Natural killer cell (primary cell): ENCODE measurements at regions not wholly inside any gene's neighbourhood (a gene's known extent, or its start where the extent isn't known, plus 50 kb on each side); places are given as distances from the start of the nearest gene placed in this dataset.

Source experiments
- ATAC-seq, 3 donors: fragments of 150-1000 bp in 2 of 3; fragments of 200-7000 bp in 1 of 3; cut with Tn5 transposase; 1 replicate in 1 of 3; 2 replicates in 2 of 3; pipeline ENCODE4 v1.10.0; 2021; ENCODE audit warnings: mild to moderate bottlenecking in 2 of 3, moderate library complexity in 2 of 3
- DNase-seq, 2 donors: peaks; one replicate each; pipeline versions ENCODE4 v3.0.0 to v3.0.0-alpha.2; 2013 to 2021; ENCODE audit warnings: mixed read lengths in 1 of 2
- H3K27ac ChIP-seq: one replicate; pipeline ENCODE4 v1.5.1; 2013; ENCODE audit warnings: mild to moderate bottlenecking, low read length
- H3K27me3 ChIP-seq: one replicate; pipeline ENCODE4 v1.6.1; 2013; ENCODE audit warnings: low read length; ENCODE audit not compliant: control insufficient read depth, insufficient read depth
- H3K36me3 ChIP-seq: one replicate; pipeline ENCODE4 v1.6.1; 2013; ENCODE audit warnings: low read length; ENCODE audit not compliant: control insufficient read depth, insufficient read depth
- H3K4me1 ChIP-seq: one replicate; pipeline ENCODE4 v1.6.1; 2013; ENCODE audit warnings: low read length; ENCODE audit not compliant: control insufficient read depth, insufficient read depth
- H3K4me3 ChIP-seq: one replicate; pipeline ENCODE4 v1.5.1; 2013; ENCODE audit warnings: low read length
- H3K9me3 ChIP-seq: one replicate; pipeline ENCODE4 v1.6.1; 2013; ENCODE audit warnings: low read length; ENCODE audit not compliant: control insufficient read depth, insufficient read depth
- H3K27ac Mint-ChIP-seq, 2 donors: one replicate each; pipeline ENCODE4 v1.8.0; 2022; ENCODE audit warnings: mild to moderate bottlenecking in 2 of 2, mixed read lengths in 2 of 2, moderate library complexity in 1 of 2
- H3K27me3 Mint-ChIP-seq, 2 donors: one replicate each; pipeline ENCODE4 v1.8.0; 2022; ENCODE audit warnings: low read depth in 2 of 2, mixed read lengths in 2 of 2
- H3K36me3 Mint-ChIP-seq: one replicate; pipeline ENCODE4 v1.8.0; 2022; ENCODE audit warnings: mixed read lengths
- H3K4me1 Mint-ChIP-seq, 2 donors: one replicate each; pipeline ENCODE4 v1.8.0; 2022; ENCODE audit warnings: mixed read lengths in 2 of 2
- H3K4me3 Mint-ChIP-seq: one replicate; pipeline ENCODE4 v1.8.0; 2022; ENCODE audit warnings: mild to moderate bottlenecking, moderate library complexity, mixed read lengths
- H3K9me3 Mint-ChIP-seq, 2 donors: one replicate each; pipeline ENCODE4 v1.8.0; 2022; ENCODE audit warnings: mixed read lengths in 2 of 2
- WGBS: methylation state at CpG from one replicate; pipeline ENCODE4 v1.1.7; 2013; ENCODE audit warnings: missing lambda C conversion rate; ENCODE audit not compliant: insufficient coverage; 5-methylcytosine and 5-hydroxymethylcytosine counted together
- intact Hi-C: fragments of 100-400 bp; cut with micrococcal nuclease; formaldehyde crosslinking; loops from one replicate; pipeline ENCODE4 v1.14.2; 2022
- TF ChIP-seq, protein P1 (sequence below): fragments of 200-600 bp; IDR thresholded peaks from one replicate; pipeline ENCODE4 v1.8.0; 2022; ENCODE audit warnings: antibody characterized with exemption

- DNase-seq (no peak), ATAC-seq (no peak)
- Histone ChIP-seq H3K9me3 (no peaks in the 10 kb centered on the region), H3K4me1 (no peaks in the 10 kb centered on the region), H3K27ac (no peak overlapping the region), H3K36me3 (no peaks in the 10 kb centered on the region), H3K27me3 (no peaks in the 10 kb centered on the region), H3K4me3 (no peak overlapping the region)
- intact Hi-C loops, result no loop called here
- Mint-ChIP-seq H3K27ac (no peak overlapping the region), H3K4me3 (no peak overlapping the region), H3K9me3 (peaks cover 0 to 3% of the 10 kb centered on the region in 2 donors), H3K27me3 (no peaks in the 10 kb centered on the region), H3K36me3 (no peaks in the 10 kb centered on the region), H3K4me1 (no peaks in the 10 kb centered on the region)
- TF ChIP-seq, protein P1, sequence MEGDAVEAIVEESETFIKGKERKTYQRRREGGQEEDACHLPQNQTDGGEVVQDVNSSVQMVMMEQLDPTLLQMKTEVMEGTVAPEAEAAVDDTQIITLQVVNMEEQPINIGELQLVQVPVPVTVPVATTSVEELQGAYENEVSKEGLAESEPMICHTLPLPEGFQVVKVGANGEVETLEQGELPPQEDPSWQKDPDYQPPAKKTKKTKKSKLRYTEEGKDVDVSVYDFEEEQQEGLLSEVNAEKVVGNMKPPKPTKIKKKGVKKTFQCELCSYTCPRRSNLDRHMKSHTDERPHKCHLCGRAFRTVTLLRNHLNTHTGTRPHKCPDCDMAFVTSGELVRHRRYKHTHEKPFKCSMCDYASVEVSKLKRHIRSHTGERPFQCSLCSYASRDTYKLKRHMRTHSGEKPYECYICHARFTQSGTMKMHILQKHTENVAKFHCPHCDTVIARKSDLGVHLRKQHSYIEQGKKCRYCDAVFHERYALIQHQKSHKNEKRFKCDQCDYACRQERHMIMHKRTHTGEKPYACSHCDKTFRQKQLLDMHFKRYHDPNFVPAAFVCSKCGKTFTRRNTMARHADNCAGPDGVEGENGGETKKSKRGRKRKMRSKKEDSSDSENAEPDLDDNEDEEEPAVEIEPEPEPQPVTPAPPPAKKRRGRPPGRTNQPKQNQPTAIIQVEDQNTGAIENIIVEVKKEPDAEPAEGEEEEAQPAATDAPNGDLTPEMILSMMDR, result no peak
- WGBS, result 95% methylated on average over 1 of the region's 1 CpG
These were observed 80.5 kb downstream of the CBLN1 start for GRCh38 chr16:49201118-49201517.

GRCh38 chr16:49200223-49200820, 81.3 kb downstream of the CBLN1 start:
- no peak overlapping the region for H3K27ac ChIP-seq
- Mint-ChIP-seq H3K27ac (no peak overlapping the region), H3K9me3 (peaks cover 0 to 3% of the 10 kb centered on the region in 2 donors), H3K27me3 (no peaks in the 10 kb centered on the region), H3K36me3 (no peaks in the 10 kb centered on the region), H3K4me1 (no peaks in the 10 kb centered on the region), H3K4me3 (no peak overlapping the region)
- TF ChIP-seq, protein P1, result no peak
- no peaks in the 10 kb centered on the region for H3K4me1 ChIP-seq
- no peaks in the 10 kb centered on the region for H3K9me3 ChIP-seq
- no peaks in the 10 kb centered on the region for H3K27me3 ChIP-seq
- 84% methylated on average over 8 of the region's 8 CpGs for WGBS
- no peak for ATAC-seq
- no peak for DNase-seq
- no peak overlapping the region for H3K4me3 ChIP-seq
- intact Hi-C loops, result no loop called here
- no peaks in the 10 kb centered on the region for H3K36me3 ChIP-seq

- Histone ChIP-seq H3K27ac (no peak overlapping the region), H3K27me3 (no peaks in the 10 kb centered on the region), H3K4me1 (no peaks in the 10 kb centered on the region), H3K36me3 (no peaks in the 10 kb centered on the region), H3K9me3 (no peaks in the 10 kb centered on the region), H3K4me3 (no peak overlapping the region)
- intact Hi-C loops, result no loop called here
- Mint-ChIP-seq H3K27me3 (peaks cover 0 to 3% of the 10 kb centered on the region in 2 donors), H3K9me3 (peaks cover 0 to 4% of the 10 kb centered on the region in 2 donors), H3K4me1 (no peaks in the 10 kb centered on the region), H3K27ac (no peak overlapping the region), H3K4me3 (no peak overlapping the region), H3K36me3 (no peaks in the 10 kb centered on the region)
- WGBS, result 63% methylated on average over 3 of the region's 5 CpGs
- TF ChIP-seq, protein P1, result no peak
- DNase-seq, result no peak
- ATAC-seq, result no peak
These were observed 86.4 kb downstream of the CBLN1 start for GRCh38 chr16:49195237-49195548.

GRCh38 chr16:49194537-49195236, 87.0 kb downstream of the CBLN1 start:
- H3K4me1 Mint-ChIP-seq, result no peaks in the 10 kb centered on the region
- Histone ChIP-seq H3K4me1 (no peaks in the 10 kb centered on the region), H3K36me3 (no peaks in the 10 kb centered on the region), H3K4me3 (no peak overlapping the region), H3K27me3 (no peaks in the 10 kb centered on the region), H3K9me3 (no peaks in the 10 kb centered on the region), H3K27ac (no peak overlapping the region)
- H3K36me3 Mint-ChIP-seq, result no peaks in the 10 kb centered on the region
- no peak overlapping the region for H3K4me3 Mint-ChIP-seq
- no peak overlapping the region for H3K27ac Mint-ChIP-seq
- H3K9me3 Mint-ChIP-seq, result peaks cover 0 to 6% of the 10 kb centered on the region in 2 donors
- DNase-seq, result no peak
- peaks cover 0 to 3% of the 10 kb centered on the region in 2 donors for H3K27me3 Mint-ChIP-seq
- no peak for ATAC-seq
- WGBS, result 65% methylated on average over 14 of the region's 16 CpGs
- intact Hi-C loops, result no loop called here
- TF ChIP-seq, protein P1, result no peak
